HepG2 (cell line): ENCODE measurements at regions not wholly inside any gene's neighbourhood (a gene's known extent, or its start where the extent isn't known, plus 50 kb on each side); places are given as distances from the start of the nearest gene placed in this dataset.

Source experiments
- ATAC-seq: fragments of 200-7000 bp; cut with Tn5 transposase; 3 replicates; pipeline ENCODE4 v1.9.1; 2020; ENCODE audit warnings: mild to moderate bottlenecking, moderate library complexity
- BruUV-seq: library from RNA; stranded (reverse); fragments of 400-500 nt; replicated peaks from 2 replicates; lab custom pipeline; 2021; lab: Mats Ljungman, UMichigan
- CTCF ChIA-PET: fragments of 300-600 bp; formaldehyde crosslinking; extraction: SDS; loops from one replicate; lab custom pipeline; 2021; ENCODE audit warnings: low total read pairs, inconsistent platforms, low intra/inter-chr PET ratio; lab: Yijun Ruan, JAX
- POLR2A ChIA-PET: fragments of 350-600 bp; sonication (Branson Sonifier 250); formaldehyde crosslinking; loops from one replicate; lab custom pipeline; 2020; ENCODE audit warnings: antibody characterized with exemption, inconsistent platforms; lab: Yijun Ruan, JAX
- DNase-seq: peaks from one replicate; pipeline ENCODE4 v3.0.0-alpha.2; 2015; ENCODE audit warnings: low spot score
- FAIRE-seq: peaks from 3 replicates; lab custom pipeline; 2011; peaks lifted over from hg19 to GRCh38; lab: Jason Lieb, UNC
- H2AFZ ChIP-seq: one replicate; pipeline ENCODE4 v1.6.1; 2011; ENCODE audit warnings: low read length, inconsistent platforms
- H3K27ac ChIP-seq: fragments of 300-600 bp; 3 replicates; pipeline ENCODE4 v1.8.0; 2011; ENCODE audit warnings: mixed run types, mild to moderate bottlenecking, mixed read lengths, low read length, inconsistent platforms; ENCODE audit not compliant: insufficient read depth; ENCODE audit errors: extremely low read length
- H3K27me3 ChIP-seq, 2 experiments: fragments of 200-600 bp in 1 of 2; 2 replicates in 1 of 2; 3 replicates in 1 of 2; pipeline versions ENCODE4 v1.6.0 to v1.8.0; 2011; ENCODE audit warnings: low read length in 2 of 2, mild to moderate bottlenecking in 2 of 2, moderate library complexity in 2 of 2, inconsistent platforms in 1 of 2; ENCODE audit not compliant: insufficient read depth in 2 of 2, control insufficient read depth in 1 of 2
- H3K36me3 ChIP-seq, 2 experiments: fragments of 200-600 bp in 1 of 2; replicated peaks in 1 of 2; 2 replicates in 1 of 2; 3 replicates in 1 of 2; pipeline versions ENCODE4 v1.5.1 to v1.8.0; 2011; ENCODE audit warnings: low read length in 2 of 2, inconsistent platforms in 1 of 2; ENCODE audit not compliant: insufficient read depth in 2 of 2, control insufficient read depth in 1 of 2
- H3K4me1 ChIP-seq: 2 replicates; pipeline ENCODE4 v1.5.1; 2012; ENCODE audit warnings: low read length, inconsistent platforms; ENCODE audit not compliant: insufficient read depth
- H3K4me2 ChIP-seq: 2 replicates; pipeline ENCODE4 v1.6.0; 2011; ENCODE audit warnings: low read depth, low read length, inconsistent platforms
- H3K4me3 ChIP-seq, 3 experiments: fragments of 200-600 bp in 1 of 3; sonication (generic), shearing (Covaris generic) in 1 of 3; replicated peaks in 1 of 3; 2 replicates each; pipeline ENCODE4 v1.5.1; 2011 to 2016; ENCODE audit warnings: low read length in 3 of 3, inconsistent platforms in 2 of 3, low read depth in 2 of 3, mild to moderate bottlenecking in 2 of 3, control low read depth in 1 of 3, mixed read lengths in 1 of 3; ENCODE audit not compliant: insufficient read depth in 1 of 3
- H3K79me2 ChIP-seq: one replicate; pipeline ENCODE4 v1.6.1; 2011; ENCODE audit warnings: low read length, inconsistent platforms; ENCODE audit not compliant: insufficient read depth
- H3K9ac ChIP-seq: 2 replicates; pipeline ENCODE4 v1.6.0; 2011; ENCODE audit warnings: mild to moderate bottlenecking, low read depth, low read length, inconsistent platforms; ENCODE audit not compliant: insufficient read depth
- H3K9me3 ChIP-seq: 2 replicates; pipeline ENCODE4 v1.5.1; 2012; ENCODE audit warnings: mild to moderate bottlenecking, low read length
- H4K20me1 ChIP-seq: 2 replicates; pipeline ENCODE4 v1.6.0; 2011; ENCODE audit warnings: inconsistent platforms, mild to moderate bottlenecking, low read length, moderate library complexity; ENCODE audit not compliant: insufficient read depth
- BRD4 ChIP-seq: sonication (generic); formaldehyde crosslinking; IDR thresholded peaks from 2 replicates; pipeline ENCODE4 v1.4.0; 2020; ENCODE audit warnings: missing genetic modification reagents
- HNF4G ChIP-seq, 2 experiments: sonication (generic) in 1 of 2; formaldehyde crosslinking in 1 of 2; IDR thresholded peaks; 2 replicates each; pipeline versions ENCODE4 v1.4.0 to v1.6.1; 2011 to 2020; ENCODE audit warnings: borderline replicate concordance in 2 of 2, low read depth in 2 of 2, mild to moderate bottlenecking in 2 of 2, low read length in 1 of 2, missing genetic modification reagents in 1 of 2, moderate library complexity in 1 of 2
- SKI ChIP-seq: fragments of 450-650 bp; IDR thresholded peaks from one replicate; pipeline ENCODE4 v1.6.1; 2018; ENCODE audit warnings: mild to moderate bottlenecking; ENCODE audit not compliant: partially characterized antibody
- SNAI1 ChIP-seq: sonication (generic); formaldehyde crosslinking; IDR thresholded peaks from 2 replicates; pipeline ENCODE4 v1.5.0; 2020; ENCODE audit warnings: mild to moderate bottlenecking, missing genetic modification reagents, borderline replicate concordance
- TBP ChIP-seq: sonication (generic); formaldehyde crosslinking; IDR thresholded peaks from 2 replicates; pipeline ENCODE4 v1.5.0; 2020; ENCODE audit warnings: missing genetic modification reagents
- ZNF225 ChIP-seq: sonication (generic); formaldehyde crosslinking; IDR thresholded peaks from 2 replicates; pipeline ENCODE4 v1.4.0; 2020; ENCODE audit warnings: mild to moderate bottlenecking, missing genetic modification reagents
- ZNF263 ChIP-seq: sonication (generic); formaldehyde crosslinking; IDR thresholded peaks from 2 replicates; pipeline ENCODE4 v1.4.0; 2020; ENCODE audit warnings: missing genetic modification reagents
- ZNF354B ChIP-seq: sonication (generic); formaldehyde crosslinking; IDR thresholded peaks from 2 replicates; pipeline ENCODE4 v1.8.0; 2022; ENCODE audit warnings: mild to moderate bottlenecking, missing genetic modification reagents
- ZNF557 ChIP-seq: sonication (generic); formaldehyde crosslinking; IDR thresholded peaks from 2 replicates; pipeline ENCODE4 v1.4.0; 2020; ENCODE audit warnings: missing genetic modification reagents
- ZNF747 ChIP-seq: sonication (generic); formaldehyde crosslinking; IDR thresholded peaks from 2 replicates; pipeline ENCODE4 v1.8.1; 2023; ENCODE audit warnings: missing genetic modification reagents, mild to moderate bottlenecking, borderline replicate concordance
- WGBS: methylation state at CpG from one replicate; pipeline ENCODE4 v1.1.6; 2017; ENCODE audit warnings: low lambda C conversion rate; 5-methylcytosine and 5-hydroxymethylcytosine counted together
- in situ Hi-C: cut with HindIII; loops from 2 replicates; pipeline ENCODE4 v1.10.0; 2017; ENCODE audit warnings: low pct_unique_long_range_greater_than_20kb; ENCODE audit not compliant: extremely low pct_ligation_motif_present
- intact Hi-C: fragments of 100-400 bp; cut with micrococcal nuclease; formaldehyde crosslinking; loops from one replicate; pipeline ENCODE4 v1.10.0; 2022; ENCODE audit not compliant: unreplicated experiment
- TF ChIP-seq, protein P1 (sequence below): sonication (generic); formaldehyde crosslinking; IDR thresholded peaks from 2 replicates; pipeline ENCODE4 v1.4.0; 2020; ENCODE audit warnings: missing genetic modification reagents
- TF ChIP-seq, protein P2 (sequence below): sonication (generic); formaldehyde crosslinking; IDR thresholded peaks from 2 replicates; pipeline ENCODE4 v1.5.0; 2020; ENCODE audit warnings: missing genetic modification reagents
- TF ChIP-seq, protein P3 (sequence below): sonication (generic); formaldehyde crosslinking; IDR thresholded peaks from 2 replicates; pipeline ENCODE4 v1.4.0; 2020; ENCODE audit warnings: missing genetic modification reagents

DNA sequence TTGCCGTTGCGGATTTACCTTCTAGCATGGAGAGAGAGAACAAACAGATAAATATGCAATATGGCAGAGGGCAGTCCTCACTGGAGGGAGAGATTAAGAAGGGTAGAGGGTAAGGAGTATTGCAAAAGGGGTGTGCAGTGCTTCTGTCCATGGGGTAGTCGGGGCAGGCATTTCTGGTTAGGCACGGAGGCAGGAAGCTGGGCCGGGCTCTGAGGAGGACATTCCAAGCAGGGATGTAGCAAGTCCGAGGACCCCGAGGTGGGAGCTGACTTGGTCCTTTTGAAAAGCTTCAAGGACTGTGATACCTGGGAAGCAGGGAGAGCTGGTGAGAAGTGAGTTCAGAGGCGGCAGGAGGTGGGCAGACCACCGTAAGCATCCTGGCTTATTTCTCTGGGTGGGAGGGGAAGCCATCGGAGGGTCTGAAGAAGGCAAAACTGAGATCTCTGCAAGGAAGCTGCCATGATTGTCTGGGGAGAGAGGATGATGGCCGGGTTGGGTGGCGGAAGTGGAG is 214.9 kb downstream of the FGF9 start:
- 39% methylated on average over 12 of the region's 12 CpGs for WGBS
- BruUV-seq: no TSS peak
- CTCF ChIA-PET: no interaction called here
- no peaks in the 10 kb centered on the region for H4K20me1 ChIP-seq
- in situ Hi-C loops: loop anchor here (25.0 kb wide), 1 partner anchor 98 kb away; no protein-coding TSS in a partner anchor
- no peak overlapping the region for H3K27ac ChIP-seq
- H3K36me3 ChIP-seq: no peaks in the 10 kb centered on the region
- H3K9ac ChIP-seq: no peak overlapping the region
- FAIRE-seq (no peak), DNase-seq (no peak), ATAC-seq (no peak)
- H3K4me3 ChIP-seq: no peak overlapping the region
- POLR2A ChIA-PET: no interaction called here
- no peaks in the 10 kb centered on the region for H3K79me2 ChIP-seq
- TF ChIP-seq, protein P1, sequence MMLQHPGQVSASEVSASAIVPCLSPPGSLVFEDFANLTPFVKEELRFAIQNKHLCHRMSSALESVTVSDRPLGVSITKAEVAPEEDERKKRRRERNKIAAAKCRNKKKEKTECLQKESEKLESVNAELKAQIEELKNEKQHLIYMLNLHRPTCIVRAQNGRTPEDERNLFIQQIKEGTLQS: no peak
- TF ChIP-seq SNAI1 (CRISPR knock-in tag) (no peak), ZNF557 (no peak), HNF4G (IDR thresholded peaks at IDR 0.05; ENCODE audit: borderline replicate concordance, low read depth, low read length) (no peak), HNF4G (CRISPR knock-in tag; IDR thresholded peaks at IDR 0.05; ENCODE audit: borderline replicate concordance, low read depth) (no peak), SKI (no peak), BRD4 (CRISPR knock-in tag) (no peak), ZNF747 (CRISPR knock-in tag) (no peak), TBP (no peak), ZNF225 (no peak), ZNF263 (CRISPR knock-in tag) (no peak), ZNF354B (no peak)
- TF ChIP-seq, protein P2, sequence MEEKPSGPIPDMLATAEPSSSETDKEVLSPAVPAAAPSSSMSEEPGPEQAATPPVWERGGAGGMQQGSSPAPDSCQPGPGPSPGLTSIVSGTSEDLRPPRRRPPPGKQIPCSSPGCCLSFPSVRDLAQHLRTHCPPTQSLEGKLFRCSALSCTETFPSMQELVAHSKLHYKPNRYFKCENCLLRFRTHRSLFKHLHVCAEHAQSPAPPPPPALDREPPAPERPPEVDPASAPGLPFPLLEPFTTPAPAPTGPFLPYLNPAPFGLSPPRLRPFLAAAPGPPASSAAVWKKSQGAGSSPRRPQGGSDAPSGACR (CRISPR knock-in tag): no peak
- TF ChIP-seq, protein P3, sequence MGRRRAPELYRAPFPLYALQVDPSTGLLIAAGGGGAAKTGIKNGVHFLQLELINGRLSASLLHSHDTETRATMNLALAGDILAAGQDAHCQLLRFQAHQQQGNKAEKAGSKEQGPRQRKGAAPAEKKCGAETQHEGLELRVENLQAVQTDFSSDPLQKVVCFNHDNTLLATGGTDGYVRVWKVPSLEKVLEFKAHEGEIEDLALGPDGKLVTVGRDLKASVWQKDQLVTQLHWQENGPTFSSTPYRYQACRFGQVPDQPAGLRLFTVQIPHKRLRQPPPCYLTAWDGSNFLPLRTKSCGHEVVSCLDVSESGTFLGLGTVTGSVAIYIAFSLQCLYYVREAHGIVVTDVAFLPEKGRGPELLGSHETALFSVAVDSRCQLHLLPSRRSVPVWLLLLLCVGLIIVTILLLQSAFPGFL (CRISPR knock-in tag): no peak
- no peak overlapping the region for H3K4me2 ChIP-seq
- H3K27me3 ChIP-seq: peaks cover 1 to 7% of the 10 kb centered on the region in 2 experiments; a peak in 2 of 5 replicates
- no peaks in the 10 kb centered on the region for H3K4me1 ChIP-seq
- intact Hi-C loops: no loop called here
- no peak overlapping the region for H2AFZ ChIP-seq
- H3K9me3 ChIP-seq: no peaks in the 10 kb centered on the region
